GM12874 (cell line): ENCODE measurements at regions not wholly inside any gene's neighbourhood (a gene's known extent, or its start where the extent isn't known, plus 50 kb on each side); places are given as distances from the start of the nearest gene placed in this dataset.

Experiments
- CTCF ChIP-seq: IDR thresholded peaks from 2 replicates; pipeline ENCODE4 v1.5.1; 2011; ENCODE audit warnings: low read depth, mild to moderate bottlenecking, control low read depth, low read length, moderate library complexity; ENCODE audit not compliant: insufficient read depth

- TF ChIP-seq CTCF, result no peak
Observed at GRCh38 chr9:71608021-71608420, 160.3 kb downstream of the CEMIP2 start.

- TF ChIP-seq CTCF, result no peak
Observed at GRCh38 chr9:71607461-71607881, 160.8 kb downstream of the CEMIP2 start.

- TF ChIP-seq CTCF, result peak; percentile 76
Observed at GRCh38 chr9:71604197-71605063, 163.9 kb downstream of the CEMIP2 start.

GRCh38 chr9:71602652-71603051 lies 165.7 kb downstream of the CEMIP2 start:
- no peak for TF ChIP-seq CTCF

- no peak for TF ChIP-seq CTCF
Observed at GRCh38 chr9:71594541-71594940, 173.8 kb downstream of the CEMIP2 start.

GRCh38 chr9:71592400-71592799 lies 175.9 kb downstream of the CEMIP2 start:
- TF ChIP-seq CTCF, result no peak

GRCh38 chr9:71590362-71590761 lies 178.0 kb downstream of the CEMIP2 start:
- TF ChIP-seq CTCF, result no peak

GRCh38 chr9:71589612-71590011 lies 178.7 kb downstream of the CEMIP2 start:
- no peak for TF ChIP-seq CTCF
